NT2/D1 (cell line): ENCODE measurements at regions not wholly inside any gene's neighbourhood (a gene's known extent, or its start where the extent isn't known, plus 50 kb on each side); places are given as distances from the start of the nearest gene placed in this dataset.

Experiments used
- SUZ12 ChIP-seq: IDR thresholded peaks from 2 replicates; pipeline ENCODE4 v1.6.1; 2011; ENCODE audit not compliant: insufficient read length, insufficient read depth; ENCODE audit errors: extremely low read depth
- ZNF274 ChIP-seq: IDR thresholded peaks from 2 replicates; pipeline ENCODE4 v1.6.1; 2011; ENCODE audit warnings: mild to moderate bottlenecking, low read depth, low read length

DNA sequence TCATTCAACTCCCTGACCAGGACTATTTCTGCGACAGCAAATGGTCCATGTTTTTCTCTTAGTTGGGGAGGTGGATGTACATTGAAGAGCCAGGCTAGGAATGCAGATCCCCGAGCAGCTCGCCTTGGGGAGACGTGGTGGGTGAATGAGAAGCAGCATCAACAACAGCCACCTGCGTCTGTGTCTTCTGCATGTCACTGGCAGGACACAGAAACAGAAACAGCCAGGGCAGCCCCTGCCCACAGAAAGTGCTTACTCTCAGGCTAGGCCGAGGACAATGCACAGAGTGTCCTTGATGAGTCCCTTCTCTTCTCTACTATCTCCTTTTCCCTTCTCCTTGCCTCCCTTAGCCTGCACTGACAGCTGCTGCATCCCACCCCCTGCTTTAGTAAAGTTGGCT, 541.9 kb upstream of the CADM1 start:
- TF ChIP-seq ZNF274 (no peak), SUZ12 (no peak)
